ENCODE measurements at regions not wholly inside any gene's neighbourhood (a gene's known extent, or its start where the extent isn't known, plus 50 kb on each side); places are given as distances from the start of the nearest gene placed in this dataset.

- intact Hi-C loops (cut with DNase I), result no loop called here
- TF ChIP-seq, protein P1, sequence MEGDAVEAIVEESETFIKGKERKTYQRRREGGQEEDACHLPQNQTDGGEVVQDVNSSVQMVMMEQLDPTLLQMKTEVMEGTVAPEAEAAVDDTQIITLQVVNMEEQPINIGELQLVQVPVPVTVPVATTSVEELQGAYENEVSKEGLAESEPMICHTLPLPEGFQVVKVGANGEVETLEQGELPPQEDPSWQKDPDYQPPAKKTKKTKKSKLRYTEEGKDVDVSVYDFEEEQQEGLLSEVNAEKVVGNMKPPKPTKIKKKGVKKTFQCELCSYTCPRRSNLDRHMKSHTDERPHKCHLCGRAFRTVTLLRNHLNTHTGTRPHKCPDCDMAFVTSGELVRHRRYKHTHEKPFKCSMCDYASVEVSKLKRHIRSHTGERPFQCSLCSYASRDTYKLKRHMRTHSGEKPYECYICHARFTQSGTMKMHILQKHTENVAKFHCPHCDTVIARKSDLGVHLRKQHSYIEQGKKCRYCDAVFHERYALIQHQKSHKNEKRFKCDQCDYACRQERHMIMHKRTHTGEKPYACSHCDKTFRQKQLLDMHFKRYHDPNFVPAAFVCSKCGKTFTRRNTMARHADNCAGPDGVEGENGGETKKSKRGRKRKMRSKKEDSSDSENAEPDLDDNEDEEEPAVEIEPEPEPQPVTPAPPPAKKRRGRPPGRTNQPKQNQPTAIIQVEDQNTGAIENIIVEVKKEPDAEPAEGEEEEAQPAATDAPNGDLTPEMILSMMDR (IDR thresholded peaks at IDR 0.05), result no peak
- Histone ChIP-seq H3K4me1 (no peaks in the 10 kb centered on the region), H3K4me3 (no peak overlapping the region), H3K9me3 (peaks cover 0 to 8% (median 0%) of the 10 kb centered on the region in 11 donors), H3K36me3 (no peaks in the 10 kb centered on the region), H3K27me3 (no peaks in the 10 kb centered on the region), H3K27ac (no peak overlapping the region)
- ATAC-seq, result no peak
- DNase-seq, result no peak
Observed at GRCh38 chr11:28743061-28743550, 634.9 kb downstream of the METTL15 start.

- 55 to 56% methylated on average over 4 of the region's 4 CpGs for WGBS, 2 donors
- TF ChIP-seq, protein P1 (IDR thresholded peaks at IDR 0.05), result no peak
- DNase-seq, result no peak
- no peak overlapping the region for H3K27ac ChIP-seq
- intact Hi-C loops (cut with DNase I), result no loop called here
- H3K9me3 ChIP-seq, result no peaks in the 10 kb centered on the region
- H3K36me3 ChIP-seq, result no peaks in the 10 kb centered on the region
- no peaks in the 10 kb centered on the region for H3K27me3 ChIP-seq
- no peaks in the 10 kb centered on the region for H3K4me1 ChIP-seq
- ATAC-seq, result no peak
- no peak overlapping the region for H3K4me3 ChIP-seq
Observed at GRCh38 chr11:28739489-28740280, 631.5 kb downstream of the METTL15 start.

DNA sequence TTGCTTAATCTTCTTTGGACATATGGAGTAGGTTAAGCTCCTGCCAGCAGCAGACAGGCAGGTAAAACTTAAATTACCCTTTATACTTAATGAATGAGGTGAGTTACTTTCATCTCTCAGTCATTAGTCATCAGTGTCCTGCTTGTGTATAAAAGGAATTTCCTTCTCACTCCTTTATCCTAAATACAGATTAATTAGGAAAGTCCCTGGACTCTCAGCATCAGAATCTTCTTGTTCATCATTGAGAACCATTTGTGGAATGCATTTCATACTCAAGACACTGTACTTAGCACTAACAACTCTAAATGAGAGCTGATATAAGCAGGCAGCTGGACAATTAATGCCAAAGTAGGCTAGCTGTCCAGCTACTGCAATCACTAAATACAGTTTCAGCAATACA is 630.4 kb downstream of the METTL15 start:
- TF ChIP-seq, protein P1 (IDR thresholded peaks at IDR 0.05), result no peak
- Histone ChIP-seq H3K27me3 (peaks cover 0 to 1% (median 0%) of the 10 kb centered on the region in 7 donors), H3K4me3 (no peak overlapping the region), H3K9me3 (no peaks in the 10 kb centered on the region), H3K4me1 (no peaks in the 10 kb centered on the region), H3K27ac (no peak overlapping the region), H3K36me3 (no peaks in the 10 kb centered on the region)
- ATAC-seq (no peak), DNase-seq (no peak)
- intact Hi-C loops (cut with DNase I), result no loop called here

GRCh38 chr11:28736256-28736655 is 628.1 kb downstream of the METTL15 start:
- intact Hi-C loops (cut with DNase I), result no loop called here
- Histone ChIP-seq H3K36me3 (no peaks in the 10 kb centered on the region), H3K9me3 (no peaks in the 10 kb centered on the region), H3K27me3 (peaks cover 0 to 3% (median 0%) of the 10 kb centered on the region in 7 donors), H3K4me3 (no peak overlapping the region), H3K27ac (no peak overlapping the region), H3K4me1 (no peaks in the 10 kb centered on the region)
- DNase-seq (no peak), ATAC-seq (no peak)
- TF ChIP-seq, protein P1 (IDR thresholded peaks at IDR 0.05), result no peak
